ENCODE measurements at regions not wholly inside any gene's neighbourhood (a gene's known extent, or its start where the extent isn't known, plus 50 kb on each side); places are given as distances from the start of the nearest gene placed in this dataset.

DNA sequence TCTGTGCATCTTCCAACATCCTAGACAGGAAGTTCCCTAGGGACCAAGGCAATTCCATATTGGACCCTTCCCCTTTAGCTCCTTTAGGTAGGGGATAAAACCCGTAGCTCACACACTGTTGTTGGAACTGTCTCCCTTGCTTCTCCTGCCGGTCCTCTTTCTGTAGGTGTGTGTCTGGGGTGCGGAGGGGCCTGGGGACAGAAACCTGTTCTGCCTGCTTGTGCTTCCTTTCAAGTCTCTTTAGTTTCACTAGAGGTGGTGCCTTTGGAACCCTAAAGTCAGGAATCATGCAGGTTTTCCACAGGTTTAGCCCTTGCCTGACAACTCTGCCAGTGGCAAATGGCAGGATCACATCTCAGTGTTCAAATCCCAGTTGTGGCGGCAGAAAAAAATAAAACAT is 74.6 kb upstream of the PTGFRN start:
- TF ChIP-seq, protein P1, sequence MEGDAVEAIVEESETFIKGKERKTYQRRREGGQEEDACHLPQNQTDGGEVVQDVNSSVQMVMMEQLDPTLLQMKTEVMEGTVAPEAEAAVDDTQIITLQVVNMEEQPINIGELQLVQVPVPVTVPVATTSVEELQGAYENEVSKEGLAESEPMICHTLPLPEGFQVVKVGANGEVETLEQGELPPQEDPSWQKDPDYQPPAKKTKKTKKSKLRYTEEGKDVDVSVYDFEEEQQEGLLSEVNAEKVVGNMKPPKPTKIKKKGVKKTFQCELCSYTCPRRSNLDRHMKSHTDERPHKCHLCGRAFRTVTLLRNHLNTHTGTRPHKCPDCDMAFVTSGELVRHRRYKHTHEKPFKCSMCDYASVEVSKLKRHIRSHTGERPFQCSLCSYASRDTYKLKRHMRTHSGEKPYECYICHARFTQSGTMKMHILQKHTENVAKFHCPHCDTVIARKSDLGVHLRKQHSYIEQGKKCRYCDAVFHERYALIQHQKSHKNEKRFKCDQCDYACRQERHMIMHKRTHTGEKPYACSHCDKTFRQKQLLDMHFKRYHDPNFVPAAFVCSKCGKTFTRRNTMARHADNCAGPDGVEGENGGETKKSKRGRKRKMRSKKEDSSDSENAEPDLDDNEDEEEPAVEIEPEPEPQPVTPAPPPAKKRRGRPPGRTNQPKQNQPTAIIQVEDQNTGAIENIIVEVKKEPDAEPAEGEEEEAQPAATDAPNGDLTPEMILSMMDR (IDR thresholded peaks at IDR 0.05) = no peak
- TF ChIP-seq EZH2 (IDR thresholded peaks at IDR 0.05; ENCODE audit: borderline replicate concordance, insufficient read depth, low read depth, low read length, poor library complexity, severe bottlenecking) = no peak
